SK-N-SH (cell line): ENCODE measurements at regions not wholly inside any gene's neighbourhood (a gene's known extent, or its start where the extent isn't known, plus 50 kb on each side); places are given as distances from the start of the nearest gene placed in this dataset.

Experiments used
- RCOR1 ChIP-seq: fragments of 150-350 bp; IDR thresholded peaks from 2 replicates; pipeline ENCODE4 v1.6.1; 2017; ENCODE audit warnings: antibody characterized with exemption, low read length
- SIN3A ChIP-seq: IDR thresholded peaks from 2 replicates; pipeline ENCODE4 v1.6.1; 2012; ENCODE audit warnings: low read depth, mild to moderate bottlenecking, low read length, moderate library complexity, borderline replicate concordance
- TAF1 ChIP-seq: IDR thresholded peaks from 2 replicates; pipeline ENCODE4 v1.6.1; 2012; ENCODE audit warnings: low read depth, mild to moderate bottlenecking, low read length, moderate library complexity, borderline replicate concordance
- TF ChIP-seq, protein P1 (sequence below): fragments of 200-600 bp; sonication (generic); IDR thresholded peaks from 2 replicates; pipeline ENCODE4 v1.6.1; 2017; ENCODE audit warnings: antibody characterized with exemption, mild to moderate bottlenecking, moderate library complexity
- TF ChIP-seq, protein P2 (sequence below): IDR thresholded peaks from 2 replicates; pipeline ENCODE4 v1.6.1; 2012; ENCODE audit warnings: mild to moderate bottlenecking, low read depth, low read length, moderate library complexity

DNA sequence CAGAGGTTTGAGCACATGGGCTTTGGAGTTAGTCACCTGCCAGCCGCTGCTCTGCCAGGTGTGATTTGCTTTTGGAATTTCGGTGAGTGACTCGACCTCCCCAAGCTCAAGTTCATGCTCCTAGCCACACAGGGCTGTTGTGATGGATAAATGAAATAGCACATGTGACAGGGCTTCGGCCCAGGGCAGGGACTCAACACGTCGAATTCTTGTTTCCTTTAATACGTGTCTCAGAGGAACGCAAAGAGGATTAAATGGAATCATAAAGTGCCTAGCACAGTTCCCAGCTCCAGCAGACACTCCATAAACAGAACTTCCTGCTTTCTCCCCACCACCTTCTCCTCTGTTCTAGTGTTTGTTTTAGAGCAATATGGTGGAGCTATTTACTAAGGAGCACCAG is 88.3 kb upstream of the CHST15 start:
- TF ChIP-seq, protein P1, sequence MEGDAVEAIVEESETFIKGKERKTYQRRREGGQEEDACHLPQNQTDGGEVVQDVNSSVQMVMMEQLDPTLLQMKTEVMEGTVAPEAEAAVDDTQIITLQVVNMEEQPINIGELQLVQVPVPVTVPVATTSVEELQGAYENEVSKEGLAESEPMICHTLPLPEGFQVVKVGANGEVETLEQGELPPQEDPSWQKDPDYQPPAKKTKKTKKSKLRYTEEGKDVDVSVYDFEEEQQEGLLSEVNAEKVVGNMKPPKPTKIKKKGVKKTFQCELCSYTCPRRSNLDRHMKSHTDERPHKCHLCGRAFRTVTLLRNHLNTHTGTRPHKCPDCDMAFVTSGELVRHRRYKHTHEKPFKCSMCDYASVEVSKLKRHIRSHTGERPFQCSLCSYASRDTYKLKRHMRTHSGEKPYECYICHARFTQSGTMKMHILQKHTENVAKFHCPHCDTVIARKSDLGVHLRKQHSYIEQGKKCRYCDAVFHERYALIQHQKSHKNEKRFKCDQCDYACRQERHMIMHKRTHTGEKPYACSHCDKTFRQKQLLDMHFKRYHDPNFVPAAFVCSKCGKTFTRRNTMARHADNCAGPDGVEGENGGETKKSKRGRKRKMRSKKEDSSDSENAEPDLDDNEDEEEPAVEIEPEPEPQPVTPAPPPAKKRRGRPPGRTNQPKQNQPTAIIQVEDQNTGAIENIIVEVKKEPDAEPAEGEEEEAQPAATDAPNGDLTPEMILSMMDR: no peak
- TF ChIP-seq TAF1: no peak
- no peak for TF ChIP-seq SIN3A
- TF ChIP-seq, protein P2, sequence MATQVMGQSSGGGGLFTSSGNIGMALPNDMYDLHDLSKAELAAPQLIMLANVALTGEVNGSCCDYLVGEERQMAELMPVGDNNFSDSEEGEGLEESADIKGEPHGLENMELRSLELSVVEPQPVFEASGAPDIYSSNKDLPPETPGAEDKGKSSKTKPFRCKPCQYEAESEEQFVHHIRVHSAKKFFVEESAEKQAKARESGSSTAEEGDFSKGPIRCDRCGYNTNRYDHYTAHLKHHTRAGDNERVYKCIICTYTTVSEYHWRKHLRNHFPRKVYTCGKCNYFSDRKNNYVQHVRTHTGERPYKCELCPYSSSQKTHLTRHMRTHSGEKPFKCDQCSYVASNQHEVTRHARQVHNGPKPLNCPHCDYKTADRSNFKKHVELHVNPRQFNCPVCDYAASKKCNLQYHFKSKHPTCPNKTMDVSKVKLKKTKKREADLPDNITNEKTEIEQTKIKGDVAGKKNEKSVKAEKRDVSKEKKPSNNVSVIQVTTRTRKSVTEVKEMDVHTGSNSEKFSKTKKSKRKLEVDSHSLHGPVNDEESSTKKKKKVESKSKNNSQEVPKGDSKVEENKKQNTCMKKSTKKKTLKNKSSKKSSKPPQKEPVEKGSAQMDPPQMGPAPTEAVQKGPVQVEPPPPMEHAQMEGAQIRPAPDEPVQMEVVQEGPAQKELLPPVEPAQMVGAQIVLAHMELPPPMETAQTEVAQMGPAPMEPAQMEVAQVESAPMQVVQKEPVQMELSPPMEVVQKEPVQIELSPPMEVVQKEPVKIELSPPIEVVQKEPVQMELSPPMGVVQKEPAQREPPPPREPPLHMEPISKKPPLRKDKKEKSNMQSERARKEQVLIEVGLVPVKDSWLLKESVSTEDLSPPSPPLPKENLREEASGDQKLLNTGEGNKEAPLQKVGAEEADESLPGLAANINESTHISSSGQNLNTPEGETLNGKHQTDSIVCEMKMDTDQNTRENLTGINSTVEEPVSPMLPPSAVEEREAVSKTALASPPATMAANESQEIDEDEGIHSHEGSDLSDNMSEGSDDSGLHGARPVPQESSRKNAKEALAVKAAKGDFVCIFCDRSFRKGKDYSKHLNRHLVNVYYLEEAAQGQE: no peak
- TF ChIP-seq RCOR1: no peak
